HCT116 (cell line): ENCODE measurements at regions not wholly inside any gene's neighbourhood (a gene's known extent, or its start where the extent isn't known, plus 50 kb on each side); places are given as distances from the start of the nearest gene placed in this dataset.

Experiments
- ATAC-seq: fragments of 200-7000 bp; cut with Tn5 transposase; 2 replicates; pipeline ENCODE4 v1.9.1; 2020; ENCODE audit warnings: mild to moderate bottlenecking, moderate library complexity
- BruUV-seq: library from RNA; stranded (reverse); fragments of 400-500 nt; replicated peaks from 2 replicates; lab custom pipeline; 2021; lab: Mats Ljungman, UMichigan
- CTCF ChIA-PET: fragments of 300-600 bp; sonication (Branson Sonifier 250); formaldehyde crosslinking; loops from one replicate; lab custom pipeline; 2021; ENCODE audit warnings: antibody characterized with exemption; lab: Charles Lee
- POLR2A ChIA-PET: fragments of 300-600, 350-600 bp; sonication (Branson Sonifier 250); formaldehyde crosslinking; loops from one replicate; lab custom pipeline; 2021; ENCODE audit warnings: antibody characterized with exemption; lab: Charles Lee
- RAD21 ChIA-PET, 2 experiments: fragments of 300-600 bp; sonication (Branson Sonifier 250); formaldehyde crosslinking; loops; one replicate each; lab custom pipeline; 2023; ENCODE audit warnings: low total read pairs in 2 of 2; ENCODE audit not compliant: uncharacterized antibody in 2 of 2, unreplicated experiment in 2 of 2, low non-redundant PET in 1 of 2; lab: Charles Lee
- DNase-seq: peaks from one replicate; pipeline ENCODE4 v3.0.0-alpha.2; 2010; ENCODE audit warnings: low read depth, low spot score
- H2AFZ ChIP-seq: fragments of 200-600 bp; shearing (Covaris generic), sonication (generic); 2 replicates; pipeline ENCODE4 v1.6.1; 2017; ENCODE audit warnings: low read depth, mixed run types, mixed read lengths, antibody characterized with exemption, low read length; ENCODE audit not compliant: poor library complexity, severe bottlenecking
- H3K27ac ChIP-seq: 2 replicates; pipeline ENCODE4 v1.5.1; 2012; ENCODE audit warnings: low read depth, low read length
- H3K27me3 ChIP-seq: fragments of 200-600 bp; sonication (generic); 2 replicates; pipeline ENCODE4 v1.6.1; 2016; ENCODE audit warnings: mixed run types, low read length, mixed read lengths; ENCODE audit not compliant: insufficient read depth
- H3K36me3 ChIP-seq, 2 experiments: fragments of 200-500 bp in 1 of 2; fragments of 200-600 bp in 1 of 2; sonication (Bioruptor generic) in 1 of 2; sonication (generic) in 1 of 2; 2 replicates each; pipeline versions ENCODE4 v1.5.1 to v1.6.1; 2014 to 2016; ENCODE audit warnings: low read length in 2 of 2, inconsistent platforms in 1 of 2, mixed read lengths in 1 of 2, mixed run types in 1 of 2; ENCODE audit not compliant: insufficient read depth in 2 of 2, control insufficient read depth in 1 of 2
- H3K4me1 ChIP-seq, 2 experiments: fragments of 200-600 bp in 1 of 2; sonication (generic) in 1 of 2; 2 replicates each; pipeline versions ENCODE4 v1.5.1 to v1.6.1; 2012 to 2017; ENCODE audit warnings: low read length in 2 of 2, inconsistent platforms in 1 of 2, mild to moderate bottlenecking in 1 of 2, mixed read lengths in 1 of 2, mixed run types in 1 of 2, moderate library complexity in 1 of 2; ENCODE audit not compliant: insufficient read depth in 2 of 2, control insufficient read depth in 1 of 2
- H3K4me2 ChIP-seq: fragments of 200-600 bp; sonication (generic); 2 replicates; pipeline ENCODE4 v1.6.1; 2017; ENCODE audit warnings: mixed run types, low read length, mixed read lengths
- H3K4me3 ChIP-seq, 2 experiments: fragments of 200-600 bp in 1 of 2; sonication (generic) in 1 of 2; replicated peaks in 1 of 2; 2 replicates each; pipeline ENCODE4 v1.5.1; 2011 to 2016; ENCODE audit warnings: low read length in 2 of 2, control low read depth in 1 of 2, low read depth in 1 of 2, mild to moderate bottlenecking in 1 of 2, mixed read lengths in 1 of 2, mixed run types in 1 of 2
- H3K79me2 ChIP-seq: fragments of 200-600 bp; sonication (generic); 2 replicates; pipeline ENCODE4 v1.6.1; 2017; ENCODE audit warnings: mild to moderate bottlenecking, mixed run types, low read length, moderate library complexity, mixed read lengths; ENCODE audit not compliant: insufficient read depth
- H3K9ac ChIP-seq: fragments of 200-600 bp; sonication (generic); 2 replicates; pipeline ENCODE4 v1.6.1; 2016; ENCODE audit warnings: low read length, mixed read lengths
- H3K9me2 ChIP-seq: fragments of 200-600 bp; sonication (generic), shearing (Covaris generic); 2 replicates; pipeline ENCODE4 v1.6.1; 2017; ENCODE audit warnings: mixed run types, mild to moderate bottlenecking, moderate library complexity; ENCODE audit not compliant: insufficient read depth
- H3K9me3 ChIP-seq, 2 experiments: fragments of 200-500 bp in 1 of 2; fragments of 200-600 bp in 1 of 2; sonication (Bioruptor generic) in 1 of 2; sonication (generic) in 1 of 2; 2 replicates each; pipeline ENCODE4 v1.6.1; 2014 to 2017; ENCODE audit warnings: low read length in 2 of 2, mixed read lengths in 2 of 2, inconsistent platforms in 1 of 2, low read depth in 1 of 2, mild to moderate bottlenecking in 1 of 2, mixed run types in 1 of 2, moderate library complexity in 1 of 2; ENCODE audit not compliant: control insufficient read depth in 1 of 2, insufficient read depth in 1 of 2
- H4K20me1 ChIP-seq: fragments of 200-600 bp; sonication (generic), shearing (Covaris generic); 2 replicates; pipeline ENCODE4 v1.6.1; 2017; ENCODE audit warnings: mixed run types, mild to moderate bottlenecking, moderate library complexity; ENCODE audit not compliant: insufficient read depth
- ATF3 ChIP-seq: IDR thresholded peaks from 2 replicates; pipeline ENCODE4 v1.6.1; 2012
- CBX3 ChIP-seq: IDR thresholded peaks from 2 replicates; pipeline ENCODE4 v1.6.1; 2012; ENCODE audit warnings: low read depth
- CEBPB ChIP-seq: IDR thresholded peaks from 2 replicates; pipeline ENCODE4 v1.6.1; 2012; ENCODE audit warnings: low read depth
- ELF1 ChIP-seq: IDR thresholded peaks from 2 replicates; pipeline ENCODE4 v1.6.1; 2012; ENCODE audit warnings: low read depth, borderline replicate concordance
- EZH2 ChIP-seq: fragments of 200-600 bp; sonication (generic); IDR thresholded peaks from 2 replicates; pipeline ENCODE4 v1.6.1; 2017; ENCODE audit warnings: antibody characterized with exemption, mixed run types
- JUND ChIP-seq: IDR thresholded peaks from 2 replicates; pipeline ENCODE4 v1.6.1; 2012
- POLR2AphosphoS5 ChIP-seq: IDR thresholded peaks from 2 replicates; pipeline ENCODE4 v1.6.1; 2011; ENCODE audit warnings: mild to moderate bottlenecking, low read depth, low read length, moderate library complexity
- SIN3A ChIP-seq: IDR thresholded peaks from 2 replicates; pipeline ENCODE4 v1.6.1; 2012; ENCODE audit warnings: low read depth
- SP1 ChIP-seq: IDR thresholded peaks from 2 replicates; pipeline ENCODE4 v1.6.1; 2012; ENCODE audit warnings: low read depth
- SRF ChIP-seq: IDR thresholded peaks from 2 replicates; pipeline ENCODE4 v1.6.1; 2012; ENCODE audit warnings: low read depth
- YY1 ChIP-seq: IDR thresholded peaks from 2 replicates; pipeline ENCODE4 v1.6.1; 2011; ENCODE audit warnings: low read length, low read depth, moderate library complexity, mild to moderate bottlenecking; ENCODE audit not compliant: insufficient replicate concordance; ENCODE audit errors: extremely low read depth
- ZBTB33 ChIP-seq: IDR thresholded peaks from 2 replicates; pipeline ENCODE4 v1.6.1; 2011; ENCODE audit warnings: mild to moderate bottlenecking, low read length, moderate library complexity; ENCODE audit not compliant: insufficient replicate concordance; ENCODE audit errors: extremely low read depth
- ZNF274 ChIP-seq: fragments of 200-500 bp; sonication (Bioruptor generic); IDR thresholded peaks from 2 replicates; pipeline ENCODE4 v1.6.1; 2014; ENCODE audit warnings: mild to moderate bottlenecking, low read depth, low read length, inconsistent platforms
- intact Hi-C: fragments of 100-400 bp; cut with micrococcal nuclease; formaldehyde crosslinking; loops from 2 replicates; pipeline ENCODE4 v1.10.0; 2022

GRCh38 chr3:74302281-74302680, 312.2 kb downstream of the CNTN3 start:
- H3K9me2 ChIP-seq: no peaks in the 10 kb centered on the region
- no peaks in the 10 kb centered on the region for H3K79me2 ChIP-seq
- intact Hi-C loops: no loop called here
- ChIA-PET CTCF (no interaction called here), POLR2A (no interaction called here), RAD21 (no interaction called here)
- no peaks in the 10 kb centered on the region for H4K20me1 ChIP-seq
- H3K9ac ChIP-seq: no peak overlapping the region
- DNase-seq (no peak), ATAC-seq (no peak)
- peaks cover 2 to 34% of the 10 kb centered on the region in 2 experiments; a peak in 2 of 4 replicates for H3K9me3 ChIP-seq
- no peaks in the 10 kb centered on the region for H3K4me1 ChIP-seq
- no peak overlapping the region for H2AFZ ChIP-seq
- no peak overlapping the region for H3K27ac ChIP-seq
- no peaks in the 10 kb centered on the region for H3K36me3 ChIP-seq
- TF ChIP-seq JUND: no peak
- no peak for TF ChIP-seq ZNF274
- no peak for TF ChIP-seq SRF
- TF ChIP-seq CBX3: no peak
- TF ChIP-seq ATF3: no peak
- no peak for TF ChIP-seq EZH2
- no peak for TF ChIP-seq YY1
- no peak for TF ChIP-seq ZBTB33
- TF ChIP-seq POLR2AphosphoS5: no peak
- no peak for TF ChIP-seq SP1
- no peak for TF ChIP-seq CEBPB
- TF ChIP-seq SIN3A: no peak
- TF ChIP-seq ELF1: no peak
- BruUV-seq: no TSS peak
- no peak overlapping the region for H3K4me2 ChIP-seq
- H3K27me3 ChIP-seq: no peaks in the 10 kb centered on the region
- no peak overlapping the region for H3K4me3 ChIP-seq
